ENCODE measurements at regions not wholly inside any gene's neighbourhood (a gene's known extent, or its start where the extent isn't known, plus 50 kb on each side); places are given as distances from the start of the nearest gene placed in this dataset.

- peak overlapping the region; percentile 62 for H3K4me2 ChIP-seq (ENCODE audit: low read depth, low read length)
- TF ChIP-seq RFX5 (IDR thresholded peaks at IDR 0.05; ENCODE audit: low read depth, low read length) (no peak), CEBPB (IDR thresholded peaks at IDR 0.05; ENCODE audit: low read depth, low read length) (peak; percentile 97), RCOR1 (IDR thresholded peaks at IDR 0.05; ENCODE audit: insufficient replicate concordance, low read length) (no peak), MAZ (IDR thresholded peaks at IDR 0.05; ENCODE audit: borderline replicate concordance, low read depth, low read length) (peak; percentile 35), RAD21 (IDR thresholded peaks at IDR 0.05; ENCODE audit: low read length) (peak; percentile 13; the same call in 1 of the 2 replicates), ELK1 (IDR thresholded peaks at IDR 0.05; ENCODE audit: borderline replicate concordance, low read depth, low read length) (no peak), MXI1 (IDR thresholded peaks at IDR 0.05; ENCODE audit: borderline replicate concordance, low read depth, low read length) (no peak), SMC3 (IDR thresholded peaks at IDR 0.05; ENCODE audit: low read depth, low read length) (0 out of 2 replicates have a peak, but pooled peaks have one; percentile 19), CTCF (conservative IDR thresholded peaks at IDR 0.05; ENCODE audit: low read depth, low read length) (no peak), POLR2A (IDR thresholded peaks at IDR 0.05; ENCODE audit: low read depth, low read length) (peak; percentile 68; the same call in 1 of the 2 replicates), CHD1 (IDR thresholded peaks at IDR 0.05; ENCODE audit: low read depth, low read length) (no peak), MAFK (IDR thresholded peaks at IDR 0.05; ENCODE audit: low read depth, low read length) (peak; percentile 77), FOS (IDR thresholded peaks at IDR 0.05; ENCODE audit: low read depth, low read length) (peak; percentile 83)
Observed at GRCh38 chr2:207238831-207239701, 73.3 kb upstream of the KLF7 start.

More at GRCh38 chr2:207238831-207239701, 73.3 kb upstream of the KLF7 start:
- ChIA-PET POLR2A (ENCODE audit: unreplicated experiment) (interaction anchor here (1.5 to 2.3 kb wide), 5 partner anchors 15 to 74 kb away, joined by 4 to 20 read pairs (median 10); partner anchors contain the start of gene KLF7), CTCF (interaction anchor here (0.5 to 1.5 kb wide), 5 partner anchors 7 to 300 kb away, joined by 3 to 6 read pairs (median 5); no protein-coding TSS in a partner anchor)
- Histone ChIP-seq H3K36me3 (ENCODE audit: control insufficient read depth, insufficient read depth, low read length) (no peaks in the 10 kb centered on the region), H3K9me1 (ENCODE audit: insufficient read depth, low read length) (peaks cover 22% of the 10 kb centered on the region), H3K4me3 (ENCODE audit: insufficient read depth, low read depth, low read length) (no peak overlapping the region), H3K9me3 (ENCODE audit: control insufficient read depth, insufficient read depth, low read length) (no peaks in the 10 kb centered on the region), H4K8ac (ENCODE audit: low read depth in 2 of 2, low read length in 2 of 2) (peak overlapping the region; percentile 93 to 97), H3K9ac (ENCODE audit: low read depth, low read length) (peak overlapping the region; percentile 83), H3K14ac (replicated peaks; ENCODE audit: low read depth, low read length) (peak overlapping the region; percentile 96), H4K91ac (ENCODE audit: insufficient read depth, low read depth, low read length) (peak overlapping the region; percentile 99), H3K4me1 (ENCODE audit: control insufficient read depth, insufficient read depth, low read length) (peaks cover 20% of the 10 kb centered on the region), H2AK9ac (replicated peaks; ENCODE audit: low read depth, low read length, poor library complexity) (peak overlapping the region; percentile 84), H2AK5ac (ENCODE audit: low read depth, low read length) (peak overlapping the region; percentile 96), H4K20me1 (ENCODE audit: insufficient read depth, low read length) (no peaks in the 10 kb centered on the region), H2BK120ac (ENCODE audit: low read depth, low read length) (peak overlapping the region; percentile 97), H3K23ac (ENCODE audit: low read depth, low read length) (peak overlapping the region; percentile 95), H3K56ac (ENCODE audit: extremely low read depth, insufficient read depth, low read length) (peak overlapping the region; percentile 98), H3K18ac (ENCODE audit: low read depth, low read length) (peak overlapping the region; percentile 96), H3K27ac (ENCODE audit: insufficient read depth, low read length) (peak overlapping the region; percentile 95), H2BK5ac (ENCODE audit: low read depth, low read length, poor library complexity, severe bottlenecking) (peak overlapping the region; percentile 98), H4K5ac (ENCODE audit: low read depth, low read length) (peak overlapping the region; percentile 94), H2AFZ (replicated peaks; ENCODE audit: low read length, poor library complexity) (peak overlapping the region; percentile 72), H3K4ac (ENCODE audit: low read depth, low read length) (peak overlapping the region; percentile 97), H3K27me3 (ENCODE audit: control insufficient read depth, insufficient read depth, low read length) (no peaks in the 10 kb centered on the region), H3K79me1 (ENCODE audit: low read depth in 1 of 2, low read length in 2 of 2) (peaks cover 32 to 37% of the 10 kb centered on the region in 2 experiments), H2BK15ac (ENCODE audit: low read depth, low read length) (peak overlapping the region; percentile 98), H2BK20ac (ENCODE audit: low read depth, low read length) (peak overlapping the region; percentile 98)
- TSS peak; percentile 30 for BruUV-seq (replicated peaks)
- in situ Hi-C loops (cut with MboI; ENCODE audit: low sequenced_read_pairs): loop anchor here (5.0 kb wide), 1 partner anchor 72 kb away; the partner anchor contains the start of gene KLF7
- WGBS, 2 experiments (ENCODE audit: extremely low coverage in 2 of 2, insufficient read length in 1 of 2): 0% methylated on average over 2 of the region's 7 CpGs; no CpG with 5 or more reads in 1 of the 2 experiments
- DNase-seq (peak; percentile 100), ATAC-seq (ENCODE audit: low read depth) (peak; percentile 91)
- dilution Hi-C loops (cut with HindIII; ENCODE audit: low sequenced_read_pairs, unreplicated experiment): no loop called here
- intact Hi-C loops (cut with micrococcal nuclease): loop anchor here (1.0 to 2.0 kb wide), 2 partner anchors 16 to 74 kb away; partner anchors contain the start of gene KLF7

Data from IMR-90 (cell line).